H1 (cell line): ENCODE measurements at regions not wholly inside any gene's neighbourhood (a gene's known extent, or its start where the extent isn't known, plus 50 kb on each side); places are given as distances from the start of the nearest gene placed in this dataset.
"Not testable (repeated sequence)": the region's sequence is repeated elsewhere in the genome, so short reads cannot be mapped to it uniquely, and the experiment has no call there.

Experiments used
- CTCF ChIA-PET: fragments of 300-600 bp; sonication (Branson Sonifier 250); formaldehyde crosslinking; loops from one replicate; lab custom pipeline; 2021; ENCODE audit not compliant: partially characterized antibody; lab: Charles Lee
- POLR2A ChIA-PET: fragments of 300-600 bp; sonication (Branson Sonifier 250); formaldehyde crosslinking; loops from one replicate; lab custom pipeline; 2021; ENCODE audit warnings: inconsistent platforms; ENCODE audit not compliant: partially characterized antibody; lab: Charles Lee
- DNase-seq, 2 experiments: peaks; one replicate each; pipeline versions ENCODE4 v3.0.0 to v3.0.0-alpha.2; 2010 to 2022; ENCODE audit warnings: low spot score in 2 of 2, low read depth in 1 of 2, mixed read lengths in 1 of 2
- FAIRE-seq: peaks from 2 replicates; lab custom pipeline; 2011; peaks lifted over from hg19 to GRCh38; lab: Jason Lieb, UNC
- H2AFZ ChIP-seq: 2 replicates; pipeline ENCODE4 v1.8.1; 2012; ENCODE audit warnings: low read length, inconsistent platforms
- H2AK5ac ChIP-seq: 2 replicates; pipeline ENCODE4 v1.6.1; 2013; ENCODE audit warnings: low read depth, low read length
- H2BK120ac ChIP-seq: replicated peaks from 2 replicates; pipeline ENCODE3; 2013; ENCODE audit warnings: low read depth, low read length, inconsistent platforms
- H2BK12ac ChIP-seq: 2 replicates; pipeline ENCODE4 v1.6.1; 2013; ENCODE audit warnings: low read depth, low read length
- H2BK15ac ChIP-seq: 2 replicates; pipeline ENCODE4 v1.6.1; 2013; ENCODE audit warnings: low read length
- H2BK20ac ChIP-seq: 2 replicates; pipeline ENCODE4 v1.6.1; 2013; ENCODE audit warnings: low read length
- H2BK5ac ChIP-seq: 2 replicates; pipeline ENCODE4 v1.6.1; 2013; ENCODE audit warnings: low read depth, low read length
- H3K14ac ChIP-seq: 2 replicates; pipeline ENCODE4 v1.6.1; 2013; ENCODE audit warnings: inconsistent platforms; ENCODE audit not compliant: insufficient read length
- H3K18ac ChIP-seq: 2 replicates; pipeline ENCODE4 v1.6.1; 2013; ENCODE audit warnings: low read length; ENCODE audit errors: extremely low read depth
- H3K23ac ChIP-seq: 2 replicates; pipeline ENCODE4 v1.6.1; 2013; ENCODE audit warnings: inconsistent platforms; ENCODE audit not compliant: insufficient read length
- H3K23me2 ChIP-seq: 2 replicates; pipeline ENCODE4 v1.6.1; 2013; ENCODE audit warnings: low read depth, low read length
- H3K27ac ChIP-seq: 2 replicates; pipeline ENCODE4 v1.6.1; 2011; ENCODE audit warnings: low read depth, low read length, inconsistent platforms
- H3K27me3 ChIP-seq, 4 experiments: replicated peaks in 1 of 4; 1 replicate in 1 of 4; 2 replicates in 3 of 4; pipeline versions ENCODE4 v1.6.1 to v1.8.1; 2011 to 2013; ENCODE audit warnings: low read length in 3 of 4, mild to moderate bottlenecking in 3 of 4, inconsistent platforms in 2 of 4, mixed read lengths in 2 of 4, moderate library complexity in 1 of 4; ENCODE audit not compliant: control insufficient read depth in 3 of 4, insufficient read depth in 3 of 4; ENCODE audit errors: extremely low read depth in 1 of 4
- H3K36me3 ChIP-seq, 4 experiments: 2 replicates each; pipeline versions ENCODE4 v1.6.1 to v1.8.1; 2011 to 2013; ENCODE audit warnings: mild to moderate bottlenecking in 4 of 4, low read length in 3 of 4, moderate library complexity in 2 of 4, control low read depth in 1 of 4, inconsistent platforms in 1 of 4; ENCODE audit not compliant: insufficient read depth in 4 of 4, control insufficient read depth in 2 of 4
- H3K4ac ChIP-seq: replicated peaks from 2 replicates; pipeline ENCODE3; 2013; ENCODE audit warnings: low read length, low read depth, mixed read lengths, inconsistent platforms; ENCODE audit not compliant: insufficient read length
- H3K4me1 ChIP-seq, 4 experiments: replicated peaks in 1 of 4; 1 replicate in 1 of 4; 2 replicates in 3 of 4; pipeline versions ENCODE4 v1.6.1 to v1.8.1; 2011 to 2013; ENCODE audit warnings: low read length in 3 of 4, inconsistent platforms in 2 of 4, mixed read lengths in 1 of 4; ENCODE audit not compliant: insufficient read depth in 4 of 4, control insufficient read depth in 3 of 4
- H3K4me2 ChIP-seq, 2 experiments: 2 replicates each; pipeline versions ENCODE4 v1.6.1 to v1.8.1; 2011 to 2013; ENCODE audit warnings: low read depth in 2 of 2, low read length in 2 of 2, control low read depth in 1 of 2, inconsistent platforms in 1 of 2, mild to moderate bottlenecking in 1 of 2; ENCODE audit not compliant: insufficient read depth in 1 of 2
- H3K4me3 ChIP-seq, 4 experiments: fragments of 200-600, 300-600 bp in 1 of 4; sonication (generic), shearing (Covaris generic), sonication (Bioruptor Twin) in 1 of 4; 2 replicates each; pipeline versions ENCODE4 v1.5.1 to v1.8.1; 2011 to 2016; ENCODE audit warnings: low read length in 4 of 4, low read depth in 3 of 4, control low read depth in 2 of 4, inconsistent platforms in 2 of 4, mild to moderate bottlenecking in 2 of 4, mixed read lengths in 1 of 4, moderate library complexity in 1 of 4; ENCODE audit not compliant: insufficient read depth in 2 of 4; ENCODE audit errors: extremely low read depth in 1 of 4
- H3K56ac ChIP-seq: replicated peaks from 2 replicates; pipeline ENCODE3; 2013; ENCODE audit warnings: low read depth, mild to moderate bottlenecking, mixed read lengths, low read length, inconsistent platforms; ENCODE audit not compliant: insufficient read length
- H3K79me1 ChIP-seq: 2 replicates; pipeline ENCODE4 v1.6.1; 2013; ENCODE audit warnings: low read depth, low read length, control low read depth
- H3K79me2 ChIP-seq, 2 experiments: 2 replicates each; pipeline versions ENCODE4 v1.6.1 to v1.8.1; 2012 to 2013; ENCODE audit warnings: low read length in 2 of 2, mild to moderate bottlenecking in 2 of 2, inconsistent platforms in 1 of 2; ENCODE audit not compliant: insufficient read depth in 2 of 2, control insufficient read depth in 1 of 2
- H3K9ac ChIP-seq, 4 experiments: replicated peaks in 1 of 4; 1 replicate in 1 of 4; 2 replicates in 3 of 4; pipeline versions ENCODE4 v1.6.1 to v1.8.1; 2011 to 2013; ENCODE audit warnings: low read depth in 3 of 4, low read length in 3 of 4, control low read depth in 2 of 4, mild to moderate bottlenecking in 2 of 4, moderate library complexity in 2 of 4, inconsistent platforms in 1 of 4; ENCODE audit errors: extremely low read depth in 1 of 4
- H3K9me3 ChIP-seq, 2 experiments: 2 replicates each; pipeline versions ENCODE4 v1.6.1 to v1.8.1; 2012 to 2013; ENCODE audit warnings: mild to moderate bottlenecking in 2 of 2, moderate library complexity in 2 of 2, control low read depth in 1 of 2, inconsistent platforms in 1 of 2, low read depth in 1 of 2, low read length in 1 of 2, mixed read lengths in 1 of 2; ENCODE audit not compliant: insufficient read depth in 2 of 2
- H4K20me1 ChIP-seq, 2 experiments: replicated peaks in 1 of 2; 2 replicates each; pipeline versions ENCODE3 to v1.8.1; 2011 to 2013; ENCODE audit warnings: inconsistent platforms in 2 of 2, low read length in 2 of 2, mild to moderate bottlenecking in 1 of 2; ENCODE audit not compliant: insufficient read depth in 2 of 2, control insufficient read depth in 1 of 2
- H4K5ac ChIP-seq: 2 replicates; pipeline ENCODE4 v1.6.1; 2013; ENCODE audit warnings: low read length, low read depth, mixed read lengths, inconsistent platforms; ENCODE audit not compliant: insufficient read length
- H4K8ac ChIP-seq: 2 replicates; pipeline ENCODE4 v1.8.0; 2013; ENCODE audit warnings: mild to moderate bottlenecking, moderate library complexity, low read length, inconsistent platforms; ENCODE audit not compliant: insufficient read depth; ENCODE audit errors: extremely low read depth
- H4K91ac ChIP-seq: replicated peaks from 2 replicates; pipeline ENCODE3; 2013; ENCODE audit warnings: low read length, mixed read lengths, inconsistent platforms; ENCODE audit not compliant: insufficient read length
- CBX5 ChIP-seq: fragments of 300-800, 300-1000 bp; sonication (generic); IDR thresholded peaks from 2 replicates; pipeline ENCODE4 v1.7.1; 2016; ENCODE audit warnings: antibody characterized with exemption, low read length, low read depth
- E2F6 ChIP-seq: IDR thresholded peaks from 2 replicates; pipeline ENCODE4 v1.6.1; 2012; ENCODE audit warnings: inconsistent platforms
- WGBS, 2 experiments: shearing (Covaris generic) in 1 of 2; methylation state at CpG; one replicate each; pipeline versions ENCODE4 v1.1.6 to v1.1.7; 2013 to 2015; ENCODE audit warnings: low lambda C conversion rate in 2 of 2, mixed read lengths in 2 of 2, inconsistent platforms in 1 of 2, low coverage in 1 of 2, missing lambda C conversion rate in 1 of 2; ENCODE audit not compliant: insufficient replicate concordance in 2 of 2, insufficient coverage in 1 of 2, insufficient read length in 1 of 2; ENCODE audit errors: extremely low coverage in 1 of 2, missing lambda C conversion rate in 1 of 2; 5-methylcytosine and 5-hydroxymethylcytosine counted together

GRCh38 chr10:27328946-27329345, 88.3 kb upstream of the ACBD5 start (continued):
- TF ChIP-seq CBX5, result no peak
- TF ChIP-seq E2F6, result no peak

GRCh38 chr10:27326748-27327147, 86.2 kb upstream of the ACBD5 start:
- H3K79me1 ChIP-seq, H3K23ac ChIP-seq, H4K5ac ChIP-seq, H4K8ac ChIP-seq, H3K79me2 ChIP-seq, CTCF ChIA-PET, H2AK5ac ChIP-seq, FAIRE-seq, H3K14ac ChIP-seq, H3K4me1 ChIP-seq, H3K27me3 ChIP-seq, H2BK20ac ChIP-seq, H3K18ac ChIP-seq, DNase-seq, H2BK5ac ChIP-seq, H3K4ac ChIP-seq, H3K9ac ChIP-seq, H3K27ac ChIP-seq, H2BK120ac ChIP-seq, H3K4me2 ChIP-seq, H2BK12ac ChIP-seq, H3K56ac ChIP-seq, H3K9me3 ChIP-seq, H2BK15ac ChIP-seq, H4K91ac ChIP-seq, H4K20me1 ChIP-seq, H3K4me3 ChIP-seq, H2AFZ ChIP-seq, H3K23me2 ChIP-seq, H3K36me3 ChIP-seq: not testable (repeated sequence)
- WGBS, 2 experiments, result 92% methylated on average over 3 of the region's 5 CpGs; no CpG with 5 or more reads in 1 of the 2 experiments
- POLR2A ChIA-PET, result interaction anchor here (0.6 kb wide), 1 partner anchor 369 kb away, joined by 4 read pairs; no protein-coding TSS in a partner anchor
